ENCODE measurements at regions not wholly inside any gene's neighbourhood (a gene's known extent, or its start where the extent isn't known, plus 50 kb on each side); places are given as distances from the start of the nearest gene placed in this dataset.

DNA sequence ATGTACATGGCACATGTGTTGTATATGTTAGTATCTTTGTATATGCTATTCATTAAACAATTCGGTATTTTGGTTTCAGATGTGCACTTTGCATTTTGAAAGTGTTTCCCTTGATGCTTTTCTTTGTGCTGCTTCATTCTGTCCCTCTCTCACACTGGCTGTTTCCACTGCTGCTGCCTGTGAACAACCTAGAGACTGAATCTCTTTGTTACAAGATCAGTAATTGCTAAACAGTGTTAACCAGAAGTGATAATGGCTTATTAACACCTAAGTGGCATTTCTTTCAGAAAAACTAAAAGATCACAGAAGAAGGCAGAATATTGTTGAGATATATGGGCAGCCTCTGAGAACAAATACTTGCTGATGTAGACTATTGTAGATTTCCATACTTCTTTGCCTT is 84.7 kb downstream of the KIF2B start:
- ATAC-seq (ENCODE audit: low read depth) = no peak
- no peaks in the 10 kb centered on the region for H3K4me1 ChIP-seq (ENCODE audit: insufficient read depth, poor library complexity, severe bottlenecking)
- TF ChIP-seq, protein P1, sequence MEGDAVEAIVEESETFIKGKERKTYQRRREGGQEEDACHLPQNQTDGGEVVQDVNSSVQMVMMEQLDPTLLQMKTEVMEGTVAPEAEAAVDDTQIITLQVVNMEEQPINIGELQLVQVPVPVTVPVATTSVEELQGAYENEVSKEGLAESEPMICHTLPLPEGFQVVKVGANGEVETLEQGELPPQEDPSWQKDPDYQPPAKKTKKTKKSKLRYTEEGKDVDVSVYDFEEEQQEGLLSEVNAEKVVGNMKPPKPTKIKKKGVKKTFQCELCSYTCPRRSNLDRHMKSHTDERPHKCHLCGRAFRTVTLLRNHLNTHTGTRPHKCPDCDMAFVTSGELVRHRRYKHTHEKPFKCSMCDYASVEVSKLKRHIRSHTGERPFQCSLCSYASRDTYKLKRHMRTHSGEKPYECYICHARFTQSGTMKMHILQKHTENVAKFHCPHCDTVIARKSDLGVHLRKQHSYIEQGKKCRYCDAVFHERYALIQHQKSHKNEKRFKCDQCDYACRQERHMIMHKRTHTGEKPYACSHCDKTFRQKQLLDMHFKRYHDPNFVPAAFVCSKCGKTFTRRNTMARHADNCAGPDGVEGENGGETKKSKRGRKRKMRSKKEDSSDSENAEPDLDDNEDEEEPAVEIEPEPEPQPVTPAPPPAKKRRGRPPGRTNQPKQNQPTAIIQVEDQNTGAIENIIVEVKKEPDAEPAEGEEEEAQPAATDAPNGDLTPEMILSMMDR (IDR thresholded peaks at IDR 0.05; ENCODE audit: poor library complexity, severe bottlenecking) = no peak

DNA sequence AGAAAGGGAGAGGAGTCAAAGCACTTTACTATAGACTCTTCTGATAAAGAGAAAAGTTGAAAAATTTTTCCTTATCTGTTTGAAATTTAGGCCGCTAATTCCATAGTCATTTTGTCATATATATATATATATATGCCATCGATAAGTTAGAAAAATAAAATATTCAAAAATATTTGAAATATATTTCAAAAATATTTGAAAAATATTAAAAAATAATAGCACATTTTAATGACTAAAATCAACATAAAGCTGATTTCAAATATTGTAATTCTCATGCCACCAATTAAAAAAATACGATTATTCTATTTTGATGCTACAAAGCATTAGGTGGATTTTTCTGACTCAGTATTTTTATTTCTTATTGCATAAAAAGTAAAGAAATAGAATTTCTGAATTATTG is 87.1 kb downstream of the KIF2B start:
- H3K36me3 ChIP-seq (ENCODE audit: low read depth) = no peaks in the 10 kb centered on the region
- H3K27me3 ChIP-seq (ENCODE audit: insufficient read depth, poor library complexity, severe bottlenecking) = no peaks in the 10 kb centered on the region
- TF ChIP-seq, protein P1 (IDR thresholded peaks at IDR 0.05; ENCODE audit: poor library complexity, severe bottlenecking) = no peak
- no peaks in the 10 kb centered on the region for H3K9me3 ChIP-seq (ENCODE audit: severe bottlenecking)
- ATAC-seq (ENCODE audit: low read depth) (no peak), DNase-seq (ENCODE audit: low spot score) (no peak)
- no peak overlapping the region for H3K27ac ChIP-seq (ENCODE audit: poor library complexity, severe bottlenecking)
- H3K4me1 ChIP-seq (ENCODE audit: insufficient read depth, poor library complexity, severe bottlenecking) = no peaks in the 10 kb centered on the region
- no peak overlapping the region for H3K4me3 ChIP-seq (ENCODE audit: severe bottlenecking)

More for the DNA sequence above, 84.7 kb downstream of the KIF2B start:
- Histone ChIP-seq H3K36me3 (ENCODE audit: low read depth) (no peaks in the 10 kb centered on the region), H3K9me3 (ENCODE audit: severe bottlenecking) (no peaks in the 10 kb centered on the region), H3K27me3 (ENCODE audit: insufficient read depth, poor library complexity, severe bottlenecking) (no peaks in the 10 kb centered on the region), H3K4me3 (ENCODE audit: severe bottlenecking) (no peak overlapping the region), H3K27ac (ENCODE audit: poor library complexity, severe bottlenecking) (no peak overlapping the region)
- DNase-seq (ENCODE audit: low spot score) = no peak

DNA sequence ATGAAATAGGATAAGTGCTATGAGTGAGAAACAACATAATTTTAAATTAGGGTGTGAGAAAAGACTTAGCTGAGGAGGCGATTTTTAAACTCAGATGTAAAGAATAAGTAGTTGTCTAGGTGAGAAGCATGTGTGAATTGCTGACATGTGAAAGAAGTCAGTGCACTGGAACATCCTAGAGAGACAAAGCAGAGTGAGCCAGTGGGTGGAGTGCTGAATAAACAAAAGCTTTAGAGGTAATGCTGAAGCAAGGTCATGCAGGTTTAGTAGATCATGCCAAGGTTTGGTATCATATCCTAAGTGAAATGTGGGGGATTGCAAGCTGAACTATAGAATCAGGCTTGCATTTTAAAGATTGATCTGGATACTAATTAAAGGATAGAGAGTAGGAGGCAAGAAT is 89.4 kb downstream of the KIF2B start:
- Histone ChIP-seq H3K27ac (ENCODE audit: poor library complexity, severe bottlenecking) (no peak overlapping the region), H3K4me3 (ENCODE audit: severe bottlenecking) (no peak overlapping the region), H3K9me3 (ENCODE audit: severe bottlenecking) (no peaks in the 10 kb centered on the region), H3K4me1 (ENCODE audit: insufficient read depth, poor library complexity, severe bottlenecking) (no peaks in the 10 kb centered on the region), H3K36me3 (ENCODE audit: low read depth) (no peaks in the 10 kb centered on the region), H3K27me3 (ENCODE audit: insufficient read depth, poor library complexity, severe bottlenecking) (no peaks in the 10 kb centered on the region)
- ATAC-seq (ENCODE audit: low read depth) = no peak
- TF ChIP-seq, protein P1 (IDR thresholded peaks at IDR 0.05; ENCODE audit: poor library complexity, severe bottlenecking) = no peak
- no peak for DNase-seq (ENCODE audit: low spot score)

DNA sequence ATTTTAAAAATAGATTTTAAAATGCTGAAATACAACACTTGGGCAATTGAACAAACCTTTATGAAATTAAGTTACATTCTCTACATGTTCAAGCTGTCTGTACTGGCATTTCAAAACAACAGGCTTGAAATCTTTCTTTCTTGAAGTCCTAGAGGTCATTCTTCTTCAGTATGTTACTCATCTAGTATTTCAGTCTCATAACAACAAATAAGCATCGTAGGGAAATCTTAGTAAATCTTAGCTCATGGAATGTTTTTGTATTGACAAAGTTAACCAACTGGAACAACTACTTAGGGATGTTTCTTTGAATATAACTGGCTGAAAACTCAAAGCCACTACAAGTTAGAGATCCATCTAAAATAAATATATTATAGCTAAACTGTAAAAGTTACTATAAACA is 96.6 kb downstream of the KIF2B start:
- TF ChIP-seq, protein P1 (IDR thresholded peaks at IDR 0.05; ENCODE audit: poor library complexity, severe bottlenecking) = no peak
- Histone ChIP-seq H3K27me3 (ENCODE audit: insufficient read depth, poor library complexity, severe bottlenecking) (no peaks in the 10 kb centered on the region), H3K9me3 (ENCODE audit: severe bottlenecking) (no peaks in the 10 kb centered on the region), H3K4me1 (ENCODE audit: insufficient read depth, poor library complexity, severe bottlenecking) (no peaks in the 10 kb centered on the region), H3K4me3 (ENCODE audit: severe bottlenecking) (no peak overlapping the region), H3K27ac (ENCODE audit: poor library complexity, severe bottlenecking) (no peak overlapping the region), H3K36me3 (ENCODE audit: low read depth) (no peaks in the 10 kb centered on the region)
- DNase-seq (ENCODE audit: low spot score) = no peak
- ATAC-seq (ENCODE audit: low read depth) = no peak

DNA sequence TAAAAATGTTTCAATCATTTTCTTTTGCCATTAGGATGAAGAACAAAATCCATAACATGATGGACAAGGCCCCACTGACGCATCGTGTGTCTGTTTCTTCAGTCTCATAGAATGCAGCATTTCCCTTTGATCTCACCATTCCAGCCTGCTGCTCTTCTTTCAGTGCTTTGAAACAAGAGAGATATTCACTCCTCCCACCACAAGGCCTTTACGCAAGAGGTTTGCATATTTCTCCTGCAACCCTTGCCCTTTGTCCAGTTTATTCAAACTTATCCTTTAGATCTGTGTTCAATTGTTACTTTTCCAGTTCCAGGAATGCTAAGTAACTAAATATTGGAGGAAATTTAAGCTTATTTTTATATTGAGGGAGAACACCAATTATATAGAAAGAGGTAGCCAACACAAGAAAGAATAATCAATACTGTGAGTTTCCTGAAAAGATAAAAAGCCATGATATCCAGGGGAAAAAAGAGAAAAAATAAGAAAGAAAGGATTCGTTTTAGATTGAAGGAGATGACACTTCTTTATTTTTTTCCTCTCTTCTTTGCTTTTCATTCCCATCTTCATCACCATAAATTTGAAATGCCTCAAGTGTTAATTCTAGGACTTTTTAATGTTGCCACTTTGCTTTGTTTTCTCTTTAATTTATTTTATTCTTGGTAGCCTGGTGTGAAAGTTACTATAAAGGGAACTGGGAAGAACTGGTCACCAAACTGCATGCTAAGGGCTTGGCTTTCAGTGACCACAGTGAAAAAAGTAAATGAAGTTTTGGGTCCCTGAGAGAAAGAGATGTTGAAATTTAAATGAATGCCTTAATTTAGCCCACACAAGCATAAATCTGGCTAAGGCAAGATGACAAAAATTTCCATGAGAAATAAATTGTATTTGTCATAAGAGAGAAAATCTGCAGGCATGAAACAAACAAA is 102.1 kb downstream of the KIF2B start:
- DNase-seq (ENCODE audit: low spot score) = no peak
- H3K27me3 ChIP-seq (ENCODE audit: insufficient read depth, poor library complexity, severe bottlenecking) = no peaks in the 10 kb centered on the region
- H3K9me3 ChIP-seq (ENCODE audit: severe bottlenecking) = no peaks in the 10 kb centered on the region
- no peaks in the 10 kb centered on the region for H3K4me1 ChIP-seq (ENCODE audit: insufficient read depth, poor library complexity, severe bottlenecking)
- no peak overlapping the region for H3K4me3 ChIP-seq (ENCODE audit: severe bottlenecking)
- TF ChIP-seq, protein P1 (IDR thresholded peaks at IDR 0.05; ENCODE audit: poor library complexity, severe bottlenecking) = no peak
- no peaks in the 10 kb centered on the region for H3K36me3 ChIP-seq (ENCODE audit: low read depth)
- no peak for ATAC-seq (ENCODE audit: low read depth)
- H3K27ac ChIP-seq (ENCODE audit: poor library complexity, severe bottlenecking) = no peak overlapping the region
